IMR-90 (cell line): ENCODE measurements at regions not wholly inside any gene's neighbourhood (a gene's known extent, or its start where the extent isn't known, plus 50 kb on each side); places are given as distances from the start of the nearest gene placed in this dataset.

Source experiments
- BHLHE40 ChIP-seq: fragments of 150-350 bp; IDR thresholded peaks from 2 replicates; pipeline ENCODE4 v1.6.1; 2016; ENCODE audit warnings: mild to moderate bottlenecking, low read depth, low read length
- CHD1 ChIP-seq: IDR thresholded peaks from 2 replicates; pipeline ENCODE4 v1.6.1; 2012; ENCODE audit warnings: low read depth, low read length, improper control_type of control experiment
- FOS ChIP-seq: fragments of 150-350 bp; IDR thresholded peaks from 2 replicates; pipeline ENCODE4 v1.6.1; 2016; ENCODE audit warnings: low read depth, low read length
- MAFK ChIP-seq: IDR thresholded peaks from 2 replicates; pipeline ENCODE4 v1.6.1; 2012; ENCODE audit warnings: low read depth, low read length, improper control_type of control experiment
- NFE2L2 ChIP-seq: fragments of 150-350 bp; IDR thresholded peaks from 2 replicates; pipeline ENCODE4 v1.6.1; 2016; ENCODE audit warnings: low read depth, mild to moderate bottlenecking, low read length
- POLR2A ChIP-seq: IDR thresholded peaks from 2 replicates; pipeline ENCODE4 v1.6.1; 2012; ENCODE audit warnings: mild to moderate bottlenecking, low read depth, low read length
- RAD21 ChIP-seq: IDR thresholded peaks from 2 replicates; pipeline ENCODE4 v1.6.1; 2012; ENCODE audit warnings: low read length, improper control_type of control experiment
- RCOR1 ChIP-seq: IDR thresholded peaks from 2 replicates; pipeline ENCODE4 v1.6.1; 2012; ENCODE audit warnings: mild to moderate bottlenecking, low read length, improper control_type of control experiment; ENCODE audit not compliant: insufficient replicate concordance
- RFX5 ChIP-seq: IDR thresholded peaks from 2 replicates; pipeline ENCODE4 v1.8.0; 2012; ENCODE audit warnings: low read depth, mild to moderate bottlenecking, low read length, moderate library complexity
- SMC3 ChIP-seq: fragments of 150-350 bp; IDR thresholded peaks from 2 replicates; pipeline ENCODE4 v1.6.1; 2016; ENCODE audit warnings: low read depth, mild to moderate bottlenecking, antibody characterized with exemption, low read length, moderate library complexity
- TF ChIP-seq, protein P1 (sequence below): conservative IDR thresholded peaks from 2 replicates; pipeline ENCODE4 v1.5.1; 2012; ENCODE audit warnings: mild to moderate bottlenecking, low read depth, low read length, improper control_type of control experiment
- TF ChIP-seq, protein P2 (sequence below): fragments of 150-350 bp; IDR thresholded peaks from 2 replicates; pipeline ENCODE4 v1.6.1; 2016; ENCODE audit warnings: low read depth, mild to moderate bottlenecking, low read length, moderate library complexity, borderline replicate concordance

DNA sequence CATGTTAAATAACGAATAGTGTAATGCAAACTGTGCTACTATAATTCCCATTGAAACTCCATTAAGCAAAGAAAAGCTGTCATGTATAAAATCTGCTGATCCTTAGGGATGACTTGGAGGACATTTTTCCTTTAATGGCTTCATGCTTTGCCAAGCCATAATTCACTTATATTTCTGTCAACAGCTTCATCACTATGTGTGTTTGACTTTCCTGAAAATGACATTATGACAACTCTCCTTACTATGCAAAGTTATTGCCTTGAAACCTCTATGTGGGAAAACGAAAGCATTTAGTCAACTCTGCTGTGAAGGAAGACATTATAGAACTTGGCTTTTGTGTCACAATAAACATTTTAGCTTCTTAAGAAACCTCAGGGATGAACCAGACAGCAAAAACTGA, 210.5 kb downstream of the GRXCR1 start:
- TF ChIP-seq, protein P1, sequence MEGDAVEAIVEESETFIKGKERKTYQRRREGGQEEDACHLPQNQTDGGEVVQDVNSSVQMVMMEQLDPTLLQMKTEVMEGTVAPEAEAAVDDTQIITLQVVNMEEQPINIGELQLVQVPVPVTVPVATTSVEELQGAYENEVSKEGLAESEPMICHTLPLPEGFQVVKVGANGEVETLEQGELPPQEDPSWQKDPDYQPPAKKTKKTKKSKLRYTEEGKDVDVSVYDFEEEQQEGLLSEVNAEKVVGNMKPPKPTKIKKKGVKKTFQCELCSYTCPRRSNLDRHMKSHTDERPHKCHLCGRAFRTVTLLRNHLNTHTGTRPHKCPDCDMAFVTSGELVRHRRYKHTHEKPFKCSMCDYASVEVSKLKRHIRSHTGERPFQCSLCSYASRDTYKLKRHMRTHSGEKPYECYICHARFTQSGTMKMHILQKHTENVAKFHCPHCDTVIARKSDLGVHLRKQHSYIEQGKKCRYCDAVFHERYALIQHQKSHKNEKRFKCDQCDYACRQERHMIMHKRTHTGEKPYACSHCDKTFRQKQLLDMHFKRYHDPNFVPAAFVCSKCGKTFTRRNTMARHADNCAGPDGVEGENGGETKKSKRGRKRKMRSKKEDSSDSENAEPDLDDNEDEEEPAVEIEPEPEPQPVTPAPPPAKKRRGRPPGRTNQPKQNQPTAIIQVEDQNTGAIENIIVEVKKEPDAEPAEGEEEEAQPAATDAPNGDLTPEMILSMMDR: no peak
- TF ChIP-seq FOS (no peak), POLR2A (no peak), RFX5 (no peak), RAD21 (no peak), RCOR1 (no peak), BHLHE40 (no peak), SMC3 (no peak), NFE2L2 (no peak), MAFK (no peak), CHD1 (no peak)
- TF ChIP-seq, protein P2, sequence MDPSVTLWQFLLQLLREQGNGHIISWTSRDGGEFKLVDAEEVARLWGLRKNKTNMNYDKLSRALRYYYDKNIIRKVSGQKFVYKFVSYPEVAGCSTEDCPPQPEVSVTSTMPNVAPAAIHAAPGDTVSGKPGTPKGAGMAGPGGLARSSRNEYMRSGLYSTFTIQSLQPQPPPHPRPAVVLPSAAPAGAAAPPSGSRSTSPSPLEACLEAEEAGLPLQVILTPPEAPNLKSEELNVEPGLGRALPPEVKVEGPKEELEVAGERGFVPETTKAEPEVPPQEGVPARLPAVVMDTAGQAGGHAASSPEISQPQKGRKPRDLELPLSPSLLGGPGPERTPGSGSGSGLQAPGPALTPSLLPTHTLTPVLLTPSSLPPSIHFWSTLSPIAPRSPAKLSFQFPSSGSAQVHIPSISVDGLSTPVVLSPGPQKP: no peak
